CD4-positive, alpha-beta T cell treated with Interferon gamma for 1 hour (primary cell): ENCODE measurements at regions not wholly inside any gene's neighbourhood (a gene's known extent, or its start where the extent isn't known, plus 50 kb on each side); places are given as distances from the start of the nearest gene placed in this dataset.
"Not testable (repeated sequence)": the region's sequence is repeated elsewhere in the genome, so short reads cannot be mapped to it uniquely, and the experiment has no call there.

ENCODE experiments used
- DNase-seq: peaks from one replicate; pipeline ENCODE4 v3.0.0-alpha.2; 2020

DNA sequence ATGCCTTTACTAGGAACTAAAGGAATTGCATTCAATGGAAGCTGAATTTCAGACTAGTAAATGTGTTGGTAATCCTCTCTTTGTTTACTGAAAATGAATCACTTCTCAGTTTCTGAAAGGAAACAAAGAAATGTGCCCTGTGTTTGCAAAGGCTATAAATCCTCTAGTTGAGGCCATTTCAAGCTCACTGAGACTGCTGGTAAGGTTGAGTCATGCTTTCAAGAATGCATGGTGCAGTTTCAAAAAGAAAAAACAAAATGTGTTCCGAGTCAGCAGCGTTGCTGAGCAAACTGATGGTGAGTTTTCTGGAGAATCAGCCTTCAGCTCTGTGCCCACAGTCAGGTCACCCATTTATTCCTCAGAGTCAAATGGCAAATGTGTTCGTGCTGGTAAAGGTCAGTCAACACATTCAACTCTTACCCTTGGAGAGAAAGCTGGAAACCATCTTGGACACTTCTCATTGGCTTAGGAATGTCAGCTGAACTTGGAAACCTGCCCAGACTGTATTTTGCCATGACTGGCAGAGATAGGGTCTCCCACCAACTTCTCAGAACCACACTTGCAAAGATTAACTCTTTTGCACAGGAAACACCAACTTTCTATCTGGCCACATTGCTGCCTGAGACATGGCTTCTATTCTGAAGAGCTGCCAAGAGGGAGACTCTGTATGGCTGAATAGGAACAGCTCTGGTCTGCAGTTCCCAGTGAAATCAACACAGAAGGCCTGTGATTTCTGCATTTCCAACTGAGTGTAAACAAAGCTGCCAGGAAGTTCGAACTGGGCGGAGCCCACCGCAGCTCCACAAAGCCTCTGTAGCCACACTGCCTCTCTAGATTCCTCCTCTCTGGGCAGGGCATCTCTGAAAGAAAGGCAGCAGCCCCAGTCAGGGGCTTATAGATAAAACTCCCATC is 484.4 kb downstream of the ATP23 start:
- no peak for DNase-seq

DNA sequence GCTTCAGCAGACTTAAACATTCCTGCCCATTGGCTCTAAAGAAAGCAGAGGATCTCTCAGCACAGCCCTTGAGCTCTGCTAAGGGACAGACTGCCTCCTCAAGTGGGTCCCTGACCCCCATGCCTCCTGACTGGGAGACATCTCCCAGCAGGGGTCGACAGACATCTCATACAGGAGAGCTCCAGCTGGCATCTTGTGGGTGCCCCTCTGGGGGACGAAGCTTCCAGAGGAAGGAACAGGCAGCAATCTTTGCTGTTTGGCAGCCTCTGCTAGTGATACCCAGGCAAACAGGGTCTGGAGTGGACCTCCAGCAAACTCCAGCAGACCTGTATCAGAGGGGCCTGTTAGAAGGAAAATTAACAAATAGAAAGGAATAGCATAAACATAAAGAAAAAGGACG is 485.1 kb downstream of the ATP23 start:
- DNase-seq = not testable (repeated sequence)

DNA sequence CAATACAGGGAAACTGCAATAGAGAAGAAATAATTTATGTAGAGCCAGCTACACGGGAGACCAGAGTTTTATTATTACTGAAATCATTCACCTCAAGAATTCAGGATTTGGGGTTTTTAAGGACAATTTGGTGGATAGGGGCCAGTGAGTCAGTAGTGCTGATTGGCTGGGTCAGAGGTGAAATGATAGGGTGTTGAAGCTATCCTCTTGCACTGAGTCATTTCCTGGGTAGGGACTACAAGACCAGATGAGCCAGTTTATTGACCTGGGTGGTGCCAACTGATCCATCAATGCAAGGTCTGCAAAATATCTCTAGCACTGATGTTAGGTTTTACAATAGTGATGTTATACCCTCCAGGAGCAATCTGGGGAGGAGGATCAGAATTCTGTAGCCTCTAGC is 486.3 kb downstream of the LRIG3 start:
- DNase-seq = no peak

DNA sequence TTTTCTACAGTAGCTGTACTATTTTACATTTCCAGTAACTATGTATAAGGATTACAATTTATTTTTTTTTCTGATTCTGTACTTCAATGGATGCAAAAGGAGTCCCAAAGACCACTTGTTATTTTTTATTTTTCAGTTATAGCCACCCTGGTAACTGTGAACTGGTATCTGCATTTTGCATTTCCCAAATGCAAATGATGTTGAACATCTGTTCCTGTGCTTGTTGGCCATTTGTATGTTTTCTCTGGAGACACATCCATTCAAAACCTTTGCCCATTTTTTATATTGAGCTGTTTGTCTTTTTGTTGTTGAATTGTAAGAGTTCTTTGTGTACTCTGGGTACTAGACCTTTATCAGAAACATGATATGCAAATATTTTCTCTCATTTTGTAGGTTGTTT is 485.6 kb downstream of the LRIG3 start:
- no peak for DNase-seq

DNA sequence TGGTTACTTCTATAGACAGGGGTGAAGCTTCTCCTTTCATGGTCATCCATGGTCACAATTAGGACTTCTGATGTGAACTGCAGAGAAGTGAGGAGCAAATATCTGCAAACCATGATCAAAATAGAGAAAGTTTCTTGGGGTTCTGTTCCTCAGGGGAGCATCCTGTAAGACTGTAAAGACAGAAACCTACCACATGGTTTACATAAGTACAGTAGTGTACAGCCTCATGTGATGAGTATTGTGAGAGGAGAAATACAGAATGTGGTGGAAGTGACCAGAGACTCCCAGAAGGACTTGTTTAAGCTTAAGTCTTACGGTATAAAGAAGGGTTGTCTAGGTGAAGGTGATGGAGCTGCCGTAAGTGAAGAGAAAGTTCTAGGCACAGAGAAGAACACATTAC is 484.7 kb downstream of the LRIG3 start:
- DNase-seq = no peak

DNA sequence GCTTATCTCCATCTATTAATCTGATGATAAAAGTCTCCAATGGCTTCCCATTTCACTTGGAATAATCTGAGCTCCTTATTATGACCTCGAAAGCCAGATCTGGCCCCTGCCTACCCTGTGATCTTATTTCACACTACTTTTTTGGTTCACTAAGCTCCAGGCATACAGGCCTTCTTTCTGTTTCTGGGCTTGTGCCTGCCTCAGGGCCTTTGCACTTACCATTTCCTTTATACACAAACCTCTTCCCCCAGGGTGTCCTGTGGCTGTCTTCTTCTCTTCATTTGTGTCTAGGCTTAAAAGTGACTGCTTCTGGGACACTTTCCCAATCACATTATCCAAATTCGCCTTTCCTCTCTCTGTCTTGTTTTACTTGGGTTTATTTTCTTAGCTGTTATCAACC is 478.8 kb downstream of the LRIG3 start:
- DNase-seq = no peak

DNA sequence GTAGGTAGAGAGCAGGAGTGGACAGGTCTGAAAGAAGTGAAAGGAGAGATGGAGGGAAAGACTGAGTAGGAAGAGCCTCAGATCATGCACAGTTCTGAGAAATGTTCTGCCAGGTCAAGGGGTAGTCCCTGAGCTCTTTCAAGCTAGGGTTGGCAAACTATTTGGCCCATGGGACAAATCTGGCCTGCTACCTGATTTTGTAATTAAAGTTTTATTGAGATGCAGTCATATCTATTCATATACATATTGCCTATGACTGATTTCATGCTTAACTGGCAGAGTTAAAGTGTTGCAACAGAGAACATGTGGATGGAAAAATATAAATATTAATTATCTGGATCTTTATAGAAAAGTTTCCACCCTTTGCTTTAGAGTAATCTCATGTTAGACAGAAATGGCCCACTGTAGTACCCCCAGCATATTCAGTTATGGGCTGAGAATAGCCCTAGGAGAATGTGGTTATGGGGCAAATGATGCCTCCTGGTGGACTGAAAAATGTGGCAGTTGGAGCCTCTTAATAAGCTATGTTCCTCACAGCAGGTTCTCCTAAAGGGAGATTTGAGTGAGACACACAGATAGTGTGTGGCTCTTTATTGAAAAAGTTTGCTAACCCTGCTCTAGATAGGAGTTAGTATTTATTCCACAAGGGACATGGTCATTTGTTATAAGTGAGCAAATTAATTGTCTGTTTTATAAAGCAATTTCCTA is 476.9 kb downstream of the LRIG3 start:
- no peak for DNase-seq

DNA sequence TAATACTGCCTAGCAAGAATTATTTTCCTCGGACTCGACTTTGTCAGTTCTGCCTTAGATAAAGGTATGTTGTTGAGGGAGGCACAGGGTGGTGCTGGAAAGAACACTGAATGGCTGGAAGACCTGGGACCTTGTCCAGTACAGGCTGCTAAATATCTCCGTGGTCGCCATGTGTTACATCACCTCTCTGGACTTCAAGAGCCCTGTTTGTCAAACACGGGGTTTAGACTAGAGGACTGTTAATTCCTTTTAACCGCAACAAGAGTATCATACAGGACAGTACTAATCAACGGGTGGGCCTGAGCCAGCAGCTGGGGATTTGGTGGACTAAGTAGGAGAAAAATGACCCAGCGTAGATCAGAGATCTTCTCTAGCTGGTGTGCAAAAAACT is 476.3 kb downstream of the LRIG3 start:
- DNase-seq = no peak

DNA sequence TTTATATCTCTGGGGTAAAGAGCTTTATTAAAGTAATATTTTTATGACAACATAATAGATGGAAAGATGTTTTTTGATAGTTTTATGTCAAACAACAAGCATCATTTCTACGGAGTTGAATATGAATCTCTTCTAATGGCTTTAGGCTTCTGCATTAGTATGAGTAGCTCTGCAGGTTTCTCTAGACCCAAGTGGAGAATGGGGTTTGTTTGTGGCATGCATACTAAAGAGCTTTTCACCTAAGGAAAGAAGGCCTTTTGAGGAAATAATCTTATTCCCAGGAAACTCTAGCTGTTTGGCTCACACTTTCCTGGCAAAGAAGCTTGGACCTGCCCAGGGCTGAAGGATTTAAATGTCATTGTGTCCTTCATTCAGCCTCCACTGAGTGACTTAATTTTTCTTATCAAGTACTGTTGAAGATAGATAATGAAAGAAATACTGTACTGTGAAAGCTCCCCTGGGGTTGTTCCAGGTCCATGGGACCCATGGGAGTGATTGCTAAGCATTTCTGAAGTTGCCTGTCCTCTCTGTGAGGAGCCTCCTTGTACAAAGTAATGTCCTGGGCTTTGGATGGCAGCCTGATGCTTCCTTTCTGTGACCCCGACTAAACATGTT is 469.3 kb downstream of the LRIG3 start:
- no peak for DNase-seq

DNA sequence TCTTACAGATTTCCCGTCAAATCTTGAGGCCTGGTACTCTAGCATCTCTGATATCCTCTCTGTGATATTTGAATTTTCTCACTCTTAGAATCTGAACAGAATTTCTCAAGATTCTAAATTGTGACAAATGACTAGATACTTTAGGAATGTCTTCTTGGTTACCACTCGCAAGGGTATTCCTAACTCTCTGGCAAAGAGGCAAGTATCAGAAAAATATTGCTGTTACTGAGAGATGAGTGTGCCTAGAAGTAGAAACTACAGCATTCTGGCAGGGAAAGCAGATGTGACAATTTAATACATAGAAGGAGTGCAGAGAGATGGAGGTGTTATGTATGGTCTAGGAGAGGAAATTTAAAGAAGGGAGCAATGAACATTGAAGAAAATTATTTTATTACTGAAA is 467.8 kb downstream of the LRIG3 start:
- DNase-seq = no peak

DNA sequence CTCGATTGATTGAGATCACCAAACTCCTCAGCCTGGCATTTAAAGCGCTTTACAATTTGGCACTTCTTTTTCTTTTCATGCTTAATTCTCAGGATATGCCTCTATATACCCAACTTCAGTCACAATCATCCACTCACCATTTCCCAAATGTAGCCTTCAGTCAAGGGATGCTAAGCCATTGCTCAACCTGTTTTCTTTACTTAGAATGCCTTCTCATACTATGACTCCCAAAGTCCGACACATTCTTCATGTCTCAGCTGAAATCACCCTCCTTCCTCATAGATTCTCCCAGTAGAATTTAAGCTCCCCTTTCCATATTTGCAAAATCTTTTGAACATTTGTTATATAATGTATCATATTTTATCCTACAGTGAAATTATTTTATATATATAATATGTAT is 467.0 kb downstream of the LRIG3 start:
- DNase-seq = no peak

DNA sequence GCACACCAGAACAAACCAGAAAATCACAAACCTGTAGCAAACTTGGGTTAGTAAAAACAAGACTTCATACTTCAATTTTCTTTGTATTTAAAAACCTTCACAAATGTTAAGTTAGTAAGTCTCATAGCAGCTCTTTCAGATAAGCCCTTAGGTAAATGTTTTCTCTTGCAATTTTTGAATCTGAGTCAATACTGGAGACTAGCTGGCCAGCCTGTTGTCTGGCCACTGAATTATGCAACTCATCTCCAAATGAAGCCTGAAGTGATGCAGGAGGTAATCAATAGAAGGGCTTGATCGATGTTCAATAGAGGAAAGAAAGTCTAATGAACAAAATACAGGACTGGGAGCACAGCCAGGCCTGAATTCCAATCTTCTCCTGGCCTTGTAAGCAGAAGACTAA is 465.2 kb downstream of the LRIG3 start:
- DNase-seq = no peak

DNA sequence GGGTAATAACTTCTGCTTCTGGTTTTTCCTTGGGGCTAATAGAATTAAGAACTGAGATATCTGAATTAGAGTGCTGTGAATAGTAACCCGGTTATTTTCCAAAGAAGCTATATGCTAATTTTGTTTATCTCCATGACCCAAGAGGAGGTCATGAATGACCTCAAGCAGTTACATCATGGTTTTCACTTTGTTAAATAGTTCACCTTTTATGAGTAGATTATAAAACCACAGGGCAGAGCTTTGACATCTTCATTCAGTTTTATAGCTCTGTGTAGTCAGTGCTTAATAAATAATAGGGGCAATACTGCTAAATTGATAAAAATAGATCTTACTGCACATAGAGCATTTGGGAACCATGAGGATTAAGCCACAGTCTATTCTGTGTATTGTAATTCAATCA is 462.2 kb downstream of the LRIG3 start:
- no peak for DNase-seq

DNA sequence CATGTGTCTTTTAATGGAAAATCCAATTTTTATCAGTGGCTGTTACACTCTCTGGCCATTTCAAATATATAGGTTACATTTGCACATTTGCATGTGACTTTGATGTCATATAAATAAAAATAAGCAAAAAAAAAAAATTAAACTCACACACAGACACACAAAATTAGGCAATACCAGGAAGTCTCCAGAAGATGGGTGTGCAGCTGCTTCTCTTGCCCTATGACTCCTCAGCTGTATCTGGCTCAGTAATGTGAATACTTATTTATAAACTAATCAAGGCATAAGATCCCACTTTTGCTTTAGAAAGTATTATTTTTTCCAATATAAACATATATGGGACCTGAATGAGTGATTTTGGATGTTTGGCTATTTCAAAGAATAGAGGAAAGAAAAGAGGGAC is 461.1 kb downstream of the LRIG3 start:
- no peak for DNase-seq

DNA sequence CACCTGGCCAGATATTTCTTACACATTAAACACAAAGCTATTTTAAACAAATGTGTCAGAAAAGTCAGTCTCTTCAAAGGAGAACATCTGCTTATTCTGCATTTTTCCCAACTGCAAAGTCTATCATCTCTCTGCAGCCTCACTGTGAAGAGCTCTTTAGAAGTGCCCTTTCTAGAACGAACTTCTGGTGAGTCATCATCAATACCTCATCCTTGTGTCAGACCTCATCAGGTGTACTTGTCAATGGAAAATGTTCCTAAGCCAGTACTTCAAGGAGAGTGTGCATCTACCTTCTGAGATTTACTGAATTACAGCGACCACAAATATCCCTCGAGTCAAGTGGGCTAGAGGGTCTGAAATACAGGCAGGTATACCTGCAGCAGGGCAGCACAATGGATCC is 457.3 kb downstream of the LRIG3 start:
- no peak for DNase-seq

DNA sequence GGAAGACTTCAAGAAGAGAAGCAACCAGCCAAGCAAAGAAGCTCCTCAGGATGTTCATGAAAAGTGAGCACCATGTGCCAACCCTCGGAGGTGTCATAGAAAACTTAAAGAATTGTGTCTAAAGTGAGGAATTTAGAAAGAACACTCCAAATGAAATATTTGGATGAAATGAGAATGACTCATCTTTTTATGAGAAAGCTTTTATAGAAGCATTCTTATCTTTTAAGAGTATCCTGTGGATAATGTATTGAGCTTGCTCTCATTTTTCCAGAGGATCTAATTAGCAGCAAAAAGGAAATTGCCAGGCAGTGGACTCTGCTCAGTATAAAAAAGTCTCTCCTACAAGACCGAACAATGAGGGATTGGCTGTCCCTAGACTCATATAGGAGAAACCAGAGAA is 454.9 kb downstream of the LRIG3 start:
- DNase-seq = no peak

DNA sequence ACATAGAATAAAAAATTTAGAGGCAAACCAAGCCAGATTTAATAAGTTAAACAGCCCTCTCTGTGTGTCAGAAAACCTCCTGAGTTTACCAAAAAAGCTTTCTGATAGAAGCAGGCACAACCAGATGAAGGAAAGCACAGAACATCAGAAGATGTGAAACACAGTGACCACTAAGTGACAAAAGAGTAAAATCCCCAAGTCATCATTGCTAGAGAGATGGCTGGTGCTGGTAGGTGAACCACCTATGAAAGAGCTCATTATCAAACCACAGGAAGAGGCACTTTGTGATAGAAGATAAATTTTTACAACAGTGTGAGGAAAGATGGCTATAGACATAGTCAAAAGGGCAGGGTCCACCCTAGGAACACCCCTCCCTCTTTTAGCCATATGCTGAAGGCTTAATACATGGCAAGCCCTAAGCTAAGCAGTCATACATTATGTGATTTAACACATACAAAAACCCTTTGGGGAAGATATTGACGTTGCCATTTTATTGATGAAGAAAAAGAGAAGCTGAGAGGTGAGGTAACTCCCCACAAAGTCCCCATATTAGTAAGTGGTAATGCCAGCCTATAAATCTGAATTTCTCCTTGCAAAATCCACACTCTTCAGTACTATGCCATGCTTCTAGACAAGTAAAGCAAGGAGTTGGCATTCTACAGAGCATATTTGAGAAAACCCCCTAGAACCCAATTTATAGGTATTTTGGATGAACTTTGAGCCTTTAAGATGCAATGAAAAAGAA is 449.9 kb downstream of the LRIG3 start:
- DNase-seq = no peak

DNA sequence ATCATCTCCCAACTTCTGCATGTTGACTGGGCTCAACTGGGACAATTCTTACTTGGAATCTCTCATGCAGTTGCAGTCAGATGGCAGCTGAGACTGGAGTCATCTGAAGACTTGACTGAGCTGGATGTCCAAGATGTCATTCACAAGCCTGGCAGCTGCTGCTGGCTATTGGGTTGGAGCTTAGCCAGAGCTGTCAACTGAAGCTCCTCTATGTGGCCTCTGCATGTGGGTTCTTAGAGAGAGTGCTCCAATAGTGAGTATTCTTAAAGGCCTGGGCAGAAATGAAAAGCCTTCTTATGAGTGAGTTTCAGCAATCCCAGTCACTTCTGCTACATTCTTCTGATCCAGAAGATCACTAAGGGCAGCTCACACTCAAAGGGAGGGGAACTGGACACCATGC is 440.9 kb downstream of the LRIG3 start:
- DNase-seq = no peak

DNA sequence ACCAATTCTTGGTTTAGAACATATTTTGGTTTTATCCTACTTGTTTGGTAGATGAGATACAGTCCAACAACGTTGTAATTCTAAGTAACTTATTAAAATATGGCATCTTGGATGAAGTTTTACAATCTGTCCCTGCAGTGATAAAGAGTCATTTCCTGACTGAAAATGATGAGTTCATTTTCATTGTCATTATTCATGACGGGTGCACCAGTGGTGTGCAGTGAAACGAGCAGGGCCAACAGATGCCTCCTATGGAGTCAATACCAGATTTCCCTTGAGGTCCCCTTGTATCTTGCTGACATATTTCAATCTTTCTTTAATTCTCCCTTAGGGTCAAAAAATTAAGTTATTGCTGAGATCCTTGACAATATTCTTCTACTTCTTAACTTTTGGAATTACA is 438.5 kb downstream of the LRIG3 start:
- DNase-seq = no peak

DNA sequence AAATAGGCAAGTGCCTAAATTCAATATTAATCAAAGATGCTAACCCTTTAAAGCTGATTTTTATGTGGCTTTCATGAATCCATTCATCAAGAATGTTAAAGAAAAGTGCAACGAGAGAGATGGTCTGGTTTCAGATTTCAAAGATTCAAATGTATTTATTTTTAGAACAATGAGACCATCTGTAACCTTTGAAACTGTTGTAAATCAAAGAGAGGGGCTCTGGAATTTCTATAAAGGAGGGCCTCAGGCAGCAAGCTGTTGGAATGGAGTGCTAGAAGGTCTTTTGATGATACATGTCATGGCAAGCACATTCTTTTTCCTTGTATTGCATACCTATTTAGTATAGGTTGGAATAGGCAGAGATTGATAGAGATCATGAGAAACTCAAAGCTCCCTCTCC is 433.0 kb downstream of the LRIG3 start:
- no peak for DNase-seq

DNA sequence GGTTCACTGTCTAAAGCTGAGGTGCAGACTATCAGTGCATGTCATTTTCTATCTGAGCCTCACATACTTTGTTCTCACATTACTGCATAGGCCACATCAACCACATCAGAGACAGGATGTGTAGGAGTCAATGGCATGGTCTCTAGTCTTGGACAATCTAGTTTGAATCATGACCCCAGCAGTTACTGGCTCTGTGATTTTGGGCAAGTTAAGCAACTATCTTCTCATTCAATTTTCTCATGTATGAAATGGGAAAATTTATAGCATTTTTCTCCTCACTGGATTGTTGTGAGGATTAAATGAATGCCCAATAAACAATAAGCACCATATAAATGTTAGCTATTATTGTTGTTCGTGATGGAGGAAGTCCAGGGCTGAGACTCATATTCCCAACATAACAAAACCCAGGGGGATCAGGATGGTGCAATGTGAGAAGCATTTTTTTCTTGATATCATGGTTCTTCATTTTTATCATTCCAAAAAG is 432.6 kb downstream of the LRIG3 start:
- no peak for DNase-seq

DNA sequence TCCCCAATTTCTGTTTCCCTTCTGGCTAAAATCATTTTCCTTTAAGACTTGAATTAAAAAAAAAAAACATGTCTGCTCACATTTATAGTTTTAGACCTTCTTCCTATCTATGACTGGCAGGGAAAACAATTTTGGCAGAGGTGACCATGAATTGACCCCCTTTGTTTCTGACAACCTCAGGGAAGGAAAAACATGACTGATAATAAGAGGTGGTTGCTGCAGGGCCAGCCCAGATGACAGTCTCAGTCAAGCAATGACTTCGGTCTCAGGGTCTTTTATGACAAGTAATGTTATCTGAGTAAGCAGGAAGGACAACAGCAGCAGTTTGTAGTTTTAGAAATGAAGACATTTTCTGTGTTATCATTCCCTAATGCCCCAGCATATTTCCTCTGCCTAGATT is 430.9 kb downstream of the LRIG3 start:
- no peak for DNase-seq

DNA sequence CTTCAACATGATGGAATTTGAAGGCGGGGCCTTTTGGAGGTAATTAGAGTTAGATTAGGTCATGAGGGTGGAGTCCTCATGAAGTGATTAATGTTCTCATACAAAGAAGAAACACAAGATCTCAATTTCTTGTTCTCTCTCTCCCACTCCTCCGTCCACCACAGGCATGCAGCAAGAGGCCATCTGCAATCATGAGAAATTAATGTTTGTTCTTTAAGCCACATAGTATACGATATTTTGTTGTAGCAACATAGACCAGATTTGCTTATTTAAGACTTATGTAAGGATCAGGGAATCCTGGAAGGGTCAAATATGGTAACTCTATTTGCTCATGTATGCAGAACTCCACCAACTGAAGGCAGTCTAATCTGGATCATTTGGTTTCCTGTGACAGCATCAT is 429.0 kb downstream of the LRIG3 start:
- DNase-seq = no peak
